Suprapubic skin (tissue), 4 donors: ENCODE measurements at regions not wholly inside any gene's neighbourhood (a gene's known extent, or its start where the extent isn't known, plus 50 kb on each side); places are given as distances from the start of the nearest gene placed in this dataset.
"Not testable (repeated sequence)": the region's sequence is repeated elsewhere in the genome, so short reads cannot be mapped to it uniquely, and the experiment has no call there.

Experiments used
- EP300 ChIP-seq: sonication (generic); formaldehyde crosslinking; IDR thresholded peaks from one replicate; pipeline ENCODE4 v1.6.1; 2017; ENCODE audit warnings: antibody characterized with exemption
- POLR2A ChIP-seq, 2 donors: fragments of 450-650 bp; IDR thresholded peaks; one replicate each; pipeline ENCODE4 v1.6.1; 2017; ENCODE audit warnings: antibody characterized with exemption in 2 of 2, mild to moderate bottlenecking in 2 of 2, moderate library complexity in 2 of 2
- POLR2AphosphoS5 ChIP-seq, 3 donors: sonication (generic); formaldehyde crosslinking; IDR thresholded peaks; one replicate each; pipeline ENCODE4 v1.6.1; 2017; ENCODE audit warnings: antibody characterized with exemption in 3 of 3
- TF ChIP-seq, protein P1 (sequence below), 2 donors: fragments of 200-600 bp in 1 of 2; fragments of 450-650 bp in 1 of 2; sonication (generic) in 1 of 2; IDR thresholded peaks; one replicate each; pipeline ENCODE4 v1.5.1; 2016 to 2019; ENCODE audit warnings: antibody characterized with exemption in 2 of 2, mild to moderate bottlenecking in 1 of 2, moderate library complexity in 1 of 2

- TF ChIP-seq, protein P1, sequence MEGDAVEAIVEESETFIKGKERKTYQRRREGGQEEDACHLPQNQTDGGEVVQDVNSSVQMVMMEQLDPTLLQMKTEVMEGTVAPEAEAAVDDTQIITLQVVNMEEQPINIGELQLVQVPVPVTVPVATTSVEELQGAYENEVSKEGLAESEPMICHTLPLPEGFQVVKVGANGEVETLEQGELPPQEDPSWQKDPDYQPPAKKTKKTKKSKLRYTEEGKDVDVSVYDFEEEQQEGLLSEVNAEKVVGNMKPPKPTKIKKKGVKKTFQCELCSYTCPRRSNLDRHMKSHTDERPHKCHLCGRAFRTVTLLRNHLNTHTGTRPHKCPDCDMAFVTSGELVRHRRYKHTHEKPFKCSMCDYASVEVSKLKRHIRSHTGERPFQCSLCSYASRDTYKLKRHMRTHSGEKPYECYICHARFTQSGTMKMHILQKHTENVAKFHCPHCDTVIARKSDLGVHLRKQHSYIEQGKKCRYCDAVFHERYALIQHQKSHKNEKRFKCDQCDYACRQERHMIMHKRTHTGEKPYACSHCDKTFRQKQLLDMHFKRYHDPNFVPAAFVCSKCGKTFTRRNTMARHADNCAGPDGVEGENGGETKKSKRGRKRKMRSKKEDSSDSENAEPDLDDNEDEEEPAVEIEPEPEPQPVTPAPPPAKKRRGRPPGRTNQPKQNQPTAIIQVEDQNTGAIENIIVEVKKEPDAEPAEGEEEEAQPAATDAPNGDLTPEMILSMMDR (IDR thresholded peaks at IDR 0.05): not testable (repeated sequence)
- not testable (repeated sequence) for TF ChIP-seq POLR2A (IDR thresholded peaks at IDR 0.05); POLR2AphosphoS5 (IDR thresholded peaks at IDR 0.05); EP300
Measured at GRCh38 chr1:148049115-148049496, 103.0 kb downstream of the NBPF11 start.
